Stimulated activated CD8-positive, alpha-beta memory T cell treated with anti-CD3 and anti-CD28 coated beads, Interleukin-12 subunit alpha, Interleukin-12 subunit beta, amount 100 ng/mL, for 1 hour (primary cell): ENCODE measurements at regions not wholly inside any gene's neighbourhood (a gene's known extent, or its start where the extent isn't known, plus 50 kb on each side); places are given as distances from the start of the nearest gene placed in this dataset.

Experiments
- DNase-seq: peaks from one replicate; pipeline ENCODE4 v3.0.0-alpha.2; 2020; ENCODE audit warnings: low read depth

- no peak for DNase-seq
Measured at GRCh38 chr11:45554230-45554967, 111.0 kb downstream of the CHST1 start.

GRCh38 chr11:45553383-45553936 lies 112.0 kb downstream of the CHST1 start:
- DNase-seq = no peak

GRCh38 chr11:45551191-45551713 lies 114.2 kb downstream of the CHST1 start:
- no peak for DNase-seq

GRCh38 chr11:45549257-45549656 lies 116.2 kb downstream of the CHST1 start:
- no peak for DNase-seq

- DNase-seq = no peak
Measured at GRCh38 chr11:45546366-45546765, 119.1 kb downstream of the CHST1 start.

- no peak for DNase-seq
Measured at GRCh38 chr11:45544826-45545225, 120.6 kb downstream of the CHST1 start.

GRCh38 chr11:45543808-45544422 lies 121.5 kb downstream of the CHST1 start:
- no peak for DNase-seq

- no peak for DNase-seq
Measured at GRCh38 chr11:45543081-45543480, 122.3 kb downstream of the CHST1 start.

GRCh38 chr11:45541693-45542434 lies 123.6 kb downstream of the CHST1 start:
- DNase-seq = no peak

- no peak for DNase-seq
Measured at GRCh38 chr11:45538939-45539338, 126.5 kb downstream of the CHST1 start.

- DNase-seq = no peak
Measured at GRCh38 chr11:45538363-45538762, 127.1 kb downstream of the CHST1 start.

GRCh38 chr11:45537614-45538013 lies 127.8 kb downstream of the CHST1 start:
- DNase-seq = no peak

- no peak for DNase-seq
Measured at GRCh38 chr11:45535033-45535432, 130.4 kb downstream of the CHST1 start.

- DNase-seq = no peak
Measured at GRCh38 chr11:45534132-45534531, 131.3 kb downstream of the CHST1 start.

- DNase-seq = no peak
Measured at GRCh38 chr11:45532546-45532945, 132.9 kb downstream of the CHST1 start.

- DNase-seq = no peak
Measured at GRCh38 chr11:45530776-45531175, 134.6 kb downstream of the CHST1 start.

GRCh38 chr11:45530111-45530510 lies 135.3 kb downstream of the CHST1 start:
- DNase-seq = no peak

- no peak for DNase-seq
Measured at GRCh38 chr11:45528435-45528834, 137.0 kb downstream of the CHST1 start.

- no peak for DNase-seq
Measured at GRCh38 chr11:45527898-45528297, 137.5 kb downstream of the CHST1 start.

GRCh38 chr11:45525393-45525792 lies 140.0 kb downstream of the CHST1 start:
- DNase-seq = no peak

- no peak for DNase-seq
Measured at GRCh38 chr11:45523760-45524159, 141.7 kb downstream of the CHST1 start.

- no peak for DNase-seq
Measured at GRCh38 chr11:45518833-45519535, 146.4 kb downstream of the CHST1 start.
